ENCODE measurements at regions not wholly inside any gene's neighbourhood (a gene's known extent, or its start where the extent isn't known, plus 50 kb on each side); places are given as distances from the start of the nearest gene placed in this dataset.

DNA sequence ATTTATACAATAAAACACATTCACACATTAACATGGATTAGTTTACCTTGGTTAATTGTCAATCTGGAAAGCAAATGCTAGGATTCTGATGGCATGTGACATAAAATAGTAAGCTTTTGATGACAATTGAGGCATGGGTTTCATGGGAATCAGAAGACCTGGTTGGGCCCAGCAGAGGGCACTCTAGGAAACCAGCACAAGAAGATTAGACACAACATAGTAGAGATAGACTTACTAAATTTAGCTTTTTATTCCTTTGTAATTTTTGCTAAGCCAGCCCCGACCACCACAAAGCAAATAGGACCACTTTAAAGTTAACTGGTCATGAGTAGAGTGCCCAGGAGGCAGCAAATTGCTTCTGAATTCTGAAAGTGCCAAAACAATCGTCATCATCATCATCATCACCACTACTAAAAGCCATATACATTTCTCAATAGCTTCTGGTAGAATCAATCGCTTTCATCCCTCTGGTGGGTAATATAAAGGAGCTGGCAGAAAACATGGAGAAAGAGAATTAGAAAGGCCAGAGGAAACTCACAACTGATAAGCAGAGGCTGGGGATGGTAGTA is 163.2 kb downstream of the ARRDC3 start:
- H3K9me3 ChIP-seq (ENCODE audit: control insufficient read depth in 4 of 4, insufficient read depth in 3 of 4, low read length in 3 of 4), result no peaks in the 10 kb centered on the region
- no peaks in the 10 kb centered on the region for H3K4me1 ChIP-seq (ENCODE audit: control insufficient read depth in 5 of 5, insufficient read depth in 5 of 5, low read length in 5 of 5)
- ATAC-seq (ENCODE audit: insufficient read depth, low FRiP score), result no peak
- DNase-seq, result no peak
- H3K9ac ChIP-seq (ENCODE audit: insufficient read depth in 1 of 2, low read length in 2 of 2), result no peak overlapping the region
- no peak overlapping the region for H3K4me3 ChIP-seq
- H3K27me3 ChIP-seq (ENCODE audit: control insufficient read depth in 3 of 3, insufficient read depth in 3 of 3, low read length in 2 of 3), result no peaks in the 10 kb centered on the region
- H3K36me3 ChIP-seq (ENCODE audit: control insufficient read depth in 4 of 4, insufficient read depth in 4 of 4, low read length in 4 of 4), result no peaks in the 10 kb centered on the region
- WGBS, 2 donors, result 84 to 96% methylated on average over 3 of the region's 3 CpGs
- H3K27ac ChIP-seq (ENCODE audit: low read depth in 1 of 2, low read length in 1 of 2), result no peak overlapping the region
- TF ChIP-seq, protein P1, sequence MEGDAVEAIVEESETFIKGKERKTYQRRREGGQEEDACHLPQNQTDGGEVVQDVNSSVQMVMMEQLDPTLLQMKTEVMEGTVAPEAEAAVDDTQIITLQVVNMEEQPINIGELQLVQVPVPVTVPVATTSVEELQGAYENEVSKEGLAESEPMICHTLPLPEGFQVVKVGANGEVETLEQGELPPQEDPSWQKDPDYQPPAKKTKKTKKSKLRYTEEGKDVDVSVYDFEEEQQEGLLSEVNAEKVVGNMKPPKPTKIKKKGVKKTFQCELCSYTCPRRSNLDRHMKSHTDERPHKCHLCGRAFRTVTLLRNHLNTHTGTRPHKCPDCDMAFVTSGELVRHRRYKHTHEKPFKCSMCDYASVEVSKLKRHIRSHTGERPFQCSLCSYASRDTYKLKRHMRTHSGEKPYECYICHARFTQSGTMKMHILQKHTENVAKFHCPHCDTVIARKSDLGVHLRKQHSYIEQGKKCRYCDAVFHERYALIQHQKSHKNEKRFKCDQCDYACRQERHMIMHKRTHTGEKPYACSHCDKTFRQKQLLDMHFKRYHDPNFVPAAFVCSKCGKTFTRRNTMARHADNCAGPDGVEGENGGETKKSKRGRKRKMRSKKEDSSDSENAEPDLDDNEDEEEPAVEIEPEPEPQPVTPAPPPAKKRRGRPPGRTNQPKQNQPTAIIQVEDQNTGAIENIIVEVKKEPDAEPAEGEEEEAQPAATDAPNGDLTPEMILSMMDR (IDR thresholded peaks at IDR 0.05; ENCODE audit: control extremely low read depth, extremely low read depth), result no peak

DNA sequence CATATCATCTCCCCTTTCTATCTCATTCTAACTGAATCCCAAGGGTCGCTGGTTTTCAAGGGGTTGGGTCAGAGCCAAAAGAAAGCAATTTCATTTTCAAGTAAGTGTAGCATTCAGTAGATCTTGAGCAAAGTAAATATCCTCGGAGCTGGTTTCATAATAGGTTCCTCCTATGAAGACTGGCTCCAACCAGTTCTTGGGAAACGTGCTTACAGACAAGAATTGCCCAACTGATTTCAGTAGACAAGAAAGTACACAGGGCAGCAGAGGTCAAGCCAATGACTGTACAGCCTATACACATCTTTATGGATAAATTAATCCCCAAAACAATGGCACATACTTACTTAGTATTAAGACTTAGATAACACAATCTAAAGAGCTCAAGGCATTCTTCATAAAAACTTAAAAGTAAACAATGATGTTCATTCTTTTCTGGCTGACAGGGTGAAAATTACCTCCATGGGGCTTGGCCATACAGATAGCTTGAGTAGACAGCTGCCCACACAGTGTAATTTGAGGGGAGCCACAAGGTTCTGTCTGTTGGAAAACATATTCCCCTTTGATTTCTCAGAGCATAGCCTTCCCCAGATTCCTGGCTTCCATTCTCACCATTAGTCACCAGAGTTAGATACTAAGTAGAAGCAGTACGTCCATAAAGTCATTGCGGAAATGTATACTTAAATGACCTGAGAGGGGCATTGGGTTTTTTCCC is 163.9 kb downstream of the ARRDC3 start:
- H3K9me3 ChIP-seq (ENCODE audit: control insufficient read depth in 4 of 4, insufficient read depth in 3 of 4, low read length in 3 of 4), result no peaks in the 10 kb centered on the region
- 46 to 49% methylated on average over 5 of the region's 5 CpGs for WGBS, 2 donors
- H3K27ac ChIP-seq (ENCODE audit: low read depth in 1 of 2, low read length in 1 of 2), result peak overlapping the region; percentile 9 to 64
- no peaks in the 10 kb centered on the region for H3K36me3 ChIP-seq (ENCODE audit: control insufficient read depth in 4 of 4, insufficient read depth in 4 of 4, low read length in 4 of 4)
- TF ChIP-seq, protein P1 (IDR thresholded peaks at IDR 0.05; ENCODE audit: control extremely low read depth, extremely low read depth), result no peak
- ATAC-seq (ENCODE audit: insufficient read depth, low FRiP score) (peak; percentile 92), DNase-seq (peak; percentile 24 to 87 (median 66))
- H3K9ac ChIP-seq (ENCODE audit: insufficient read depth in 1 of 2, low read length in 2 of 2), result no peak overlapping the region
- no peaks in the 10 kb centered on the region for H3K27me3 ChIP-seq (ENCODE audit: control insufficient read depth in 3 of 3, insufficient read depth in 3 of 3, low read length in 2 of 3)
- no peak overlapping the region for H3K4me3 ChIP-seq
- no peaks in the 10 kb centered on the region for H3K4me1 ChIP-seq (ENCODE audit: control insufficient read depth in 5 of 5, insufficient read depth in 5 of 5, low read length in 5 of 5)

DNA sequence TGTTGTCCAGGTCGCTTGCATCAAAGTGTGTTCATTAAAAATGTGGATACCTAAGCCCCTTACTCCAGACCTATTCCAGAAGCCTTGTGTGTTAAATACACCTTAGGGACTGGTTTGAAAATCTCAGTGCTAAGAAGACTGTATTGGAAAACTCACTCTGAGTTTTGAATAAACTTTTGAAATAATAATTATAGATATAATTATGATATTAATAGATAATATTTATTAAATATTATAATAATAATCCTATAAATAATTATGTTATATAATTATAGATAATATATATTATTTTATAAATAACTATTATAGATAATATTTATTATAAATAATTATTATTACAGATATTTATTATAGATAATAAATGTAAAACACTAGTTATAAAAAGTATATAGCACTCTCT is 165.3 kb downstream of the ARRDC3 start:
- Histone ChIP-seq H3K36me3 (ENCODE audit: control insufficient read depth in 4 of 4, insufficient read depth in 4 of 4, low read length in 4 of 4) (no peaks in the 10 kb centered on the region), H3K4me3 (no peak overlapping the region), H3K4me1 (ENCODE audit: control insufficient read depth in 5 of 5, insufficient read depth in 5 of 5, low read length in 5 of 5) (no peaks in the 10 kb centered on the region), H3K27me3 (ENCODE audit: control insufficient read depth in 3 of 3, insufficient read depth in 3 of 3, low read length in 2 of 3) (no peaks in the 10 kb centered on the region), H3K27ac (ENCODE audit: low read depth in 1 of 2, low read length in 1 of 2) (no peak overlapping the region), H3K9ac (ENCODE audit: insufficient read depth in 1 of 2, low read length in 2 of 2) (no peak overlapping the region), H3K9me3 (ENCODE audit: control insufficient read depth in 4 of 4, insufficient read depth in 3 of 4, low read length in 3 of 4) (no peaks in the 10 kb centered on the region)
- TF ChIP-seq, protein P1 (IDR thresholded peaks at IDR 0.05; ENCODE audit: control extremely low read depth, extremely low read depth), result no peak
- DNase-seq, result no peak
- no peak for ATAC-seq (ENCODE audit: insufficient read depth, low FRiP score)
- WGBS, 2 donors, result 92 to 97% methylated on average over 1 of the region's 1 CpG
